WI38 (cell line): ENCODE measurements at regions not wholly inside any gene's neighbourhood (a gene's known extent, or its start where the extent isn't known, plus 50 kb on each side); places are given as distances from the start of the nearest gene placed in this dataset.

Experiments
- H3K4me3 ChIP-seq: 2 replicates; pipeline ENCODE4 v1.5.1; 2011; ENCODE audit warnings: low read depth, mild to moderate bottlenecking, control low read depth, low read length
- CTCF ChIP-seq: IDR thresholded peaks from 2 replicates; pipeline ENCODE4 v1.5.1; 2012; ENCODE audit warnings: low read depth, mild to moderate bottlenecking, control low read depth, low read length

- no peak overlapping the region for H3K4me3 ChIP-seq
- no peak for TF ChIP-seq CTCF
These were observed 174.8 kb upstream of the ARG1 start for GRCh38 chr6:131398176-131398575.

GRCh38 chr6:131399433-131399832, 173.6 kb upstream of the ARG1 start:
- no peak for TF ChIP-seq CTCF
- no peak overlapping the region for H3K4me3 ChIP-seq

GRCh38 chr6:131400054-131400778, 172.8 kb upstream of the ARG1 start:
- no peak for TF ChIP-seq CTCF

GRCh38 chr6:131400779-131401496, 172.1 kb upstream of the ARG1 start:
- no peak overlapping the region for H3K4me3 ChIP-seq
- no peak for TF ChIP-seq CTCF

More at GRCh38 chr6:131400054-131400778, 172.8 kb upstream of the ARG1 start:
- H3K4me3 ChIP-seq = no peak overlapping the region

GRCh38 chr6:131408811-131409210, 164.2 kb upstream of the ARG1 start:
- no peak for TF ChIP-seq CTCF

GRCh38 chr6:131410785-131411184, 162.2 kb upstream of the ARG1 start:
- H3K4me3 ChIP-seq = no peak overlapping the region
- TF ChIP-seq CTCF = no peak

More at GRCh38 chr6:131408811-131409210, 164.2 kb upstream of the ARG1 start:
- H3K4me3 ChIP-seq = no peak overlapping the region

- TF ChIP-seq CTCF = no peak
- no peak overlapping the region for H3K4me3 ChIP-seq
These were observed 159.8 kb upstream of the ARG1 start for GRCh38 chr6:131412960-131413830.
